HG03571 (cell line): ENCODE measurements at regions not wholly inside any gene's neighbourhood (a gene's known extent, or its start where the extent isn't known, plus 50 kb on each side); places are given as distances from the start of the nearest gene placed in this dataset.
"Not testable (repeated sequence)": the region's sequence is repeated elsewhere in the genome, so short reads cannot be mapped to it uniquely, and the experiment has no call there.

ENCODE experiments used
- ATAC-seq: cut with Tn5 transposase; IDR thresholded peaks from one replicate; pipeline ENCODE4 v1.9.1; 2021; ENCODE audit not compliant: unreplicated experiment

- ATAC-seq: no peak
These were observed 153.2 kb upstream of the FBXL7 start for GRCh38 chr5:15346738-15347137.

DNA sequence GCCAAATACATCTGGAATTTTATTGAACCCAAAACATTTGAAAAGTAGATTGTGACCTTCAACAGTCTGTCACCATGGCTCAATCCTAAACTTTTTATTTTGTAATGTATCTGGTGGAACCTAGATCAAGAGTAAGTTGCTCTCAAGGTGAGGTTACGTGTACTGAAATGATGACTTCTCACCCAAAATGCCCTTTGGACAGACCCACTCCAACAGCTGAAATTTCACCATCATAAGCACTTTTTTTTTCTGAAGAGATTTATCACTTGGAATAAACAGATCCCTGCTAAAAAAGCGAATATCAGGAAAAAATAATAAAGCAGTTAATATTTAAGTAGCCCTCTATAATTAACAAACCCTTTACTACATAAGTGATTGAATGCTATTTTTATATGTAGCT lies 155.0 kb upstream of the FBXL7 start:
- no peak for ATAC-seq

- no peak for ATAC-seq
These were observed 161.4 kb upstream of the FBXL7 start for GRCh38 chr5:15338546-15338945.

- ATAC-seq: no peak
These were observed 165.3 kb upstream of the FBXL7 start for GRCh38 chr5:15334551-15335266.

DNA sequence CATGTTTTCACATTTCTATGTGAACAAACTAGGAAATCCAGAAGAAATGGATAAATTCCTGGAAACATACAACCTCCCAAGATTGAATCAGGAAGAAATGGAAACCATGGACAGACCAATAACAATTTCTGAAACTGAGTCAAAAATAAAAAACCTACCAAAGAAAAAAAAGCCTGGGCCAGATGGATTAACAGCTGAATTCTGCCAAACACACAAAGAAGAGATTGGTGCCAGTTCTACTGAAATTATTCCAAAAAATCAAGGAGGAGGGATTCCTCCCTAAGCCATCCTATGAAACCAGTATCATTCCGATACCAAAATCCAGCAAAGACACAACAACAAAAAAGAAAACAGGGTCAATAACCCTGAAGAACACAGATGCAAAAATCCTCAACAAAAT lies 166.9 kb upstream of the FBXL7 start:
- ATAC-seq: no peak

DNA sequence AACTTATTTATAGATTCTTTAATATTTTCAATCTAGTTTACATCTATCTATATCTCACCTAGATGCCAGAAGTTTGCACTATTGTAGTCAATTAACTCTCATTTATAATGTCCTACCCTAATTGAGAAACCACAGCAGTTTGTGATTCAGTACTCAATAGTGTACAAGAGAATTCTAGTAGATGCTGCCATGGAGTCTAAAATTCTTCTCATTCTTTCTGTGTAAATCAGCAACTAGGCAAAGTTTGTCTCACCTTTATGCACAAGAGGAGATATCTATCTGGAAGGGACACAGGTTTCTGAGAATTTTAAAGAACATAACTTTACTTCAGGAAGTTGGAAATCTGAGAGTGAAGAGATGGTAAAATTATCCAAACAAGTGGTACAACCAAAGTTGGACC lies 173.0 kb upstream of the FBXL7 start:
- ATAC-seq: no peak

DNA sequence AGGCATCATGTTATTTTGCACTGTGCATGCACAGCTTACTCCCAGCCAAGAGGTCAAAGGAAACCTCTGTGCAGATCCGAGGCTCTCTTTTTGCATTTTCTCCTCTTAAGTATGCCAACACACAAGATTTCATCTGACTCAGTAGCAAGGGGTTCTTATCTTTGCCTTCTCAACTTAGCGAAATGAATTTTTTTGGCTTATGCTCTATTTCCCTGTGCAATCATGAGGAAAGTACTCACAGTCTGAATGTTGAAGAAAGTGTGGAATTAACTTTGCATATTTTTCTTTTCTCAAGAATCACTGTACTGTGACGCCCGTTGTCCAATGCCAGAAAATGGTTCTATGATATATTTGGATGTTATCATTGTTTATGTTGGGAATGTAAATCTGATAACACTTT lies 173.5 kb upstream of the FBXL7 start:
- no peak for ATAC-seq

DNA sequence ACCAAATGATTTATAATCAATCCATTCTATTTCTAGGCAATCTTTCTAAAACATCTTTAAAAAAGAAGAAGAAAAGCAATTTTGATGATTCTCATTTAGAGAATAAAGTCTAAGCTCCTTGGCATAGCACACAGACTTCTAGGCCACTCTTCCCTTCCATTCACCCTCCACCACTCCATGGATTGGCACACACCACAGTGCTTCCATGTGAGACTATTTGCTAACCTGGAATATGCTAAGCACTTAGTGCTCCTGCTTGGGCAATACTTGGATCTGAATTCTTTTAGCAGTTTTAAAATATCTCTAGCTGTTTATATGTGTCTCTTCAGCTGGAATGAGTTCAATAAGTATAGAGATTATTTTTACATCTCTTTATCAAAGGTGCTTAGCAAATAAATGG lies 177.6 kb upstream of the FBXL7 start:
- no peak for ATAC-seq

DNA sequence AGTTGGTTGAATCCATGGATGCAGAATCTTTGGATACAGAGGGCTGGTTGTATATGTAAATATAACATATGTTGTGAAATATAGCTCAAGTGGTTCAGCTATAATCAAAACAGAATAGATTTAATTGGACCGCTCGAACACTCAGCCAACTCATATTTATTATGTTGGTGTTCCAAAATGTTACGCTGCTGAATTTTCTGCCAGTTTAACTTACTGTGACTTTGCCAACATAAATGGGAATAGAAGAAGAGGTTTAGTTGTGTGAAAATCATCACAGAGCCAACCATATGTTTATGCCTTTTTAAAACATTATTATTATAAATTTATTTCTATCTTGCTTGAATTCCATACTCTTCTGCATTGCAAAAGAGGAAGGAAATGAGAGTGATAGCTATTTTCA lies 178.2 kb upstream of the FBXL7 start:
- ATAC-seq: no peak

- ATAC-seq: no peak
These were observed 179.1 kb upstream of the FBXL7 start for GRCh38 chr5:15320871-15321270.

- ATAC-seq: no peak
These were observed 194.8 kb upstream of the FBXL7 start for GRCh38 chr5:15304914-15305834.

GRCh38 chr5:15304066-15304731 lies 195.8 kb upstream of the FBXL7 start:
- no peak for ATAC-seq

- no peak for ATAC-seq
These were observed 199.8 kb upstream of the FBXL7 start for GRCh38 chr5:15300141-15300540.

DNA sequence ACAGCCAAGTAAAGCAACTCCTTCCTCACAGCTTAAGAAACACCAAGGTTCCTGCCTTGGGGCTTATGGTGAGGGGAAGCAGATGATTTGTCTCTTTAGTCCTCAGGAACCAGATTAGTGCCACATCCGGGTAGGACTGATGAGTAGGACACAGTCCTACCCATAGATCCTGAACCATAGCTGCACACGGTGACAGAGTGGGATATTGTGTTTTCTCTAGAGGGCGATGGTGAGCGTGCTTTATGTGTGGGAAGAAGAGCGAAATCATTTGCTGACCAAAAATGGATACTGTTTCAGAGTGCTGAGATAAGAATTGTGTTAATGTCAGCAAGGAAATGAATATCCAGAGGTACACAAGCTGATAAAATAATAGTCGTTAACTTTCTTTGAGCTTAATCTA lies 209.0 kb upstream of the FBXL7 start:
- ATAC-seq: no peak

DNA sequence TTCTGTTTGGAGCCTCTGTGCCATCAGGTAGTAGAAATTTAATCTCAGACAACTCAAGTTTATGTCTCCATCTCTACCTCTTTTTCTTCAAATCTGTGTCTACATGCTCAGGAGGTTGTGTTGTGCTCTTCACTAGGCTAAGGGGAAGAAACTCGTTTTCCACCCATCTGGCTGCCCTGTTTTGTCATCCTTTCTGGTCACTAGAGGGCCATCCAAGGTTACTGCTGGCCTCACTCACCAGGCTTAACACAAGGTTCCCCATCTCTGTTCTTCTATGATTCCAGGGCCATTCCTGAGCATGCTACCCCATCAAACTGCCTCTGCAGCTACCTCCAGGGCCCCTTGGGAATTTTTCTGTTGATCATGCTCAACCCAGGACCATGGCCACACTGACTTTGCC lies 213.3 kb upstream of the FBXL7 start:
- no peak for ATAC-seq

DNA sequence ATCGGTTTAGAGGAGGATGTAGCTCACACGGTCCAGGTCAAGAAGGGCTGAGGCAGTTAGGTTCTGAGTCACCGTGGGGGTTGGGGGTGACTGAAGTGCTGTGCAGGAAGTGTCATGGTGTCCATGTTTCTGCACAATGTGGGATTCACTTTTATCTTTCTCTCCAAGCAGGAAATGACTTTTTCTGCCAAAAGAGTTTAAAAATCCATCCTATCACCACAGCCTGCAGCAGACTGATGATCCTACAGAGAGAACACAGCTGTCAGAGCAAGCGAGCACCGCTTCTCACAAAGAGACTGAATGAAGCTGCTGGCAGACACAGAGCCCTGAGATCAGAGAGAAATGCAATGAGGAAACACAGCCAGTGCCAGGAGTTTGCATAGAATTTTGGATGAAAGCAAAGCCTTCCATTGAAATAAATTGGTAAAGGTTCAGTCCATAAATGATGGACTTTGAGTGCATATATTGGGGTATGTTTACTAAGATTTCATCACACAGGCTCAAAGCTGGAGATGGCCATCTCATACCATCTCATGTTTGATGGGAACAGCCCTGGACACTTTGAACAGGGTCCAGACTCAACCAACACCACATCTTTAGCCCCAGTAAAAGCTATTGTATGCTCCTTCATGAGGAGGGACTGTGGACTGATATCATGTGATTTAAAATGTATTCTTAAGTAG lies 213.9 kb upstream of the FBXL7 start:
- ATAC-seq: no peak

DNA sequence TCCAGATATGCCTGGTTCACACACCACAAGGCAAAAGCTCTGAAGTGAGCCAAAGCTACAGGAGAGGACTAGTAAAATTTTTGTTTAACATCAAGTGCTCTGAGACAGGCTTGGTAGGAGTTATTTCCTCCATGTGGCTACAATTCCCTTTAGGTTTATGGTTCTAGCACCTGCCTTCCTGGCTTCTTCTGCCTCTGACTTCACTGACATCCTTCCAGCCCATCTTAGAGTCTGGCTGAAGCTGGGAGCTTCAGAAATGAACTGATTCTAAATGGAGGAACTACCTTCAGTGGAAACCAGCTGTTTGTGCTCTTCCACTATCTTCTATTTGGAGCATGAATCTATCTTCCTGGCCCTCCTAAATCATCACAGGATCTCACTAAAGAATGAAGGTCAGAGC lies 215.3 kb upstream of the FBXL7 start:
- no peak for ATAC-seq

- ATAC-seq: no peak
These were observed 216.9 kb upstream of the FBXL7 start for GRCh38 chr5:15283076-15283475.

DNA sequence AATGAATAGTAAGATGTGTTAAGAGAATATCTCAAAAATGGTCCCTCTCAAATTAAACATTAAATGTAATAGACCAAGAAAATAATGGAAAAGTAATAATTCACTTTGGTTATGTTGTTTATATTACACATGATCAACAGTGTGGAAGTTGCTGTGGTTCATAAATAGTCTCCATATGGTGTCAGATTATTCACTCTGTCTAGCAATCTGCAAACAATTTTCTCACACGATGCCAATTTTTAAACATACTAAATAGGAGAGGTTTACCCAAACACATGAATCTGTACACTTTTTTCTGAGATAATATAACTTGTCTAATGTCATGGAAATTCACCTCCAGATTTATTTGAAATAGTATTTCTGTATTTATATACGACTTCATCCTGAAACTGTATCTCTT lies 217.4 kb upstream of the FBXL7 start:
- no peak for ATAC-seq

GRCh38 chr5:15271596-15271995 lies 228.4 kb upstream of the FBXL7 start:
- ATAC-seq: not testable (repeated sequence)

- ATAC-seq: no peak
These were observed 232.0 kb upstream of the FBXL7 start for GRCh38 chr5:15267966-15268365.
